ENCODE measurements at regions not wholly inside any gene's neighbourhood (a gene's known extent, or its start where the extent isn't known, plus 50 kb on each side); places are given as distances from the start of the nearest gene placed in this dataset.

DNA sequence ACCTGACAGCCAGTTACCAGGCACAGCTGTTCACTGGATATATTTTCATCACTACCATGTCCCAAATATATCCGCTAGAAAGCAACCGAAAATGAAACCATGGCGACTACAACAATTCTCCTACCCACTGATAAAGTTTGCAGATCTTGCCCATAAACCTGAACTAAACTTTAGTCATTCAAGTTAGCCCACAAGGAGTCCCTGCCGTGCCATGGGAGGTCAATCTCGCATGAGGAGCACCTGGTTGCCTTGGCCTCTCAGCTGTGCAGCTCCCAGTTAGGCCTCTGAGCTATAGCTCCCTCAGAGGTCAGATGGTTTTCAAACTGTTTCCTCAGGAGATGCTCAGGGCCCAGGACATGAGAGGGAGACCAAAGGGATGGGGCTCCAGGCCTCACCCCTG, 211.1 kb upstream of the RNF32 start:
- Histone ChIP-seq H3K9ac (ENCODE audit: low read length in 3 of 3) (no peak overlapping the region), H3K4me3 (ENCODE audit: low read length in 3 of 3) (no peak overlapping the region), H3K27me3 (ENCODE audit: control insufficient read depth, insufficient read depth, low read length) (no peaks in the 10 kb centered on the region), H3K9me3 (ENCODE audit: control insufficient read depth in 2 of 3, insufficient read depth in 1 of 3, low read length in 3 of 3) (no peaks in the 10 kb centered on the region), H3K4me1 (ENCODE audit: control insufficient read depth in 2 of 3, insufficient read depth in 2 of 3, low read depth in 1 of 3, low read length in 3 of 3) (no peaks in the 10 kb centered on the region), H3K36me3 (ENCODE audit: control insufficient read depth in 2 of 3, insufficient read depth in 3 of 3, low read length in 3 of 3) (no peaks in the 10 kb centered on the region), H3K27ac (ENCODE audit: low read depth in 2 of 2, low read length in 2 of 2) (no peak overlapping the region)
- DNase-seq (no peak), FAIRE-seq (no peak)
- intact Hi-C loops (cut with DNase I) = no loop called here
- TF ChIP-seq, protein P1, sequence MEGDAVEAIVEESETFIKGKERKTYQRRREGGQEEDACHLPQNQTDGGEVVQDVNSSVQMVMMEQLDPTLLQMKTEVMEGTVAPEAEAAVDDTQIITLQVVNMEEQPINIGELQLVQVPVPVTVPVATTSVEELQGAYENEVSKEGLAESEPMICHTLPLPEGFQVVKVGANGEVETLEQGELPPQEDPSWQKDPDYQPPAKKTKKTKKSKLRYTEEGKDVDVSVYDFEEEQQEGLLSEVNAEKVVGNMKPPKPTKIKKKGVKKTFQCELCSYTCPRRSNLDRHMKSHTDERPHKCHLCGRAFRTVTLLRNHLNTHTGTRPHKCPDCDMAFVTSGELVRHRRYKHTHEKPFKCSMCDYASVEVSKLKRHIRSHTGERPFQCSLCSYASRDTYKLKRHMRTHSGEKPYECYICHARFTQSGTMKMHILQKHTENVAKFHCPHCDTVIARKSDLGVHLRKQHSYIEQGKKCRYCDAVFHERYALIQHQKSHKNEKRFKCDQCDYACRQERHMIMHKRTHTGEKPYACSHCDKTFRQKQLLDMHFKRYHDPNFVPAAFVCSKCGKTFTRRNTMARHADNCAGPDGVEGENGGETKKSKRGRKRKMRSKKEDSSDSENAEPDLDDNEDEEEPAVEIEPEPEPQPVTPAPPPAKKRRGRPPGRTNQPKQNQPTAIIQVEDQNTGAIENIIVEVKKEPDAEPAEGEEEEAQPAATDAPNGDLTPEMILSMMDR (IDR thresholded peaks at IDR 0.05; ENCODE audit: borderline replicate concordance, extremely low read depth, insufficient read depth) = no peak

DNA sequence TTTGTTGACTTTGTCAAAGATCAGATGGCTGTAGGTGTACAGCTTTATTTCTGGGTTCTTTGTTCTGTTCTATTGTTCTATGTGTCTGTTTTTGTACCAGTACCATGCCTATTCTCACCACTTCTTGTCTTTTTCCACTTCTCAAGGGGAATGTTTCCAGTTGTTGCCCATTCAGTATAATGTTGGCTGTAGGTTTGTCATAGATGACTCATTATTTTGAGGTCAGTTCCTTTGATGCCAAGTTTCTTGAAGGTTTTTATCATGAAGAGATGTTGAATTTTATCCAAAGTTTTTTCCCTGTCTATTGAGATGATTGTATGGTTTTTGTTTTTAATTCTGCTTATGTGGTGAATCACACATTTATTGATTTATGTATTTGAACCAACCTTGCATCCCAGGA, 216.7 kb upstream of the RNF32 start:
- H3K4me1 ChIP-seq (ENCODE audit: control insufficient read depth in 2 of 3, insufficient read depth in 2 of 3, low read depth in 1 of 3, low read length in 3 of 3) = no peaks in the 10 kb centered on the region
- H3K27me3 ChIP-seq (ENCODE audit: control insufficient read depth, insufficient read depth, low read length) = no peaks in the 10 kb centered on the region
- no peak for FAIRE-seq
- TF ChIP-seq, protein P1 (IDR thresholded peaks at IDR 0.05; ENCODE audit: borderline replicate concordance, extremely low read depth, insufficient read depth) = no peak
- no peak overlapping the region for H3K4me3 ChIP-seq (ENCODE audit: low read length in 3 of 3)
- intact Hi-C loops (cut with DNase I) = no loop called here
- H3K9me3 ChIP-seq (ENCODE audit: control insufficient read depth in 2 of 3, insufficient read depth in 1 of 3, low read length in 3 of 3) = no peaks in the 10 kb centered on the region
- H3K27ac ChIP-seq (ENCODE audit: low read depth in 2 of 2, low read length in 2 of 2) = no peak overlapping the region
- H3K36me3 ChIP-seq (ENCODE audit: control insufficient read depth in 2 of 3, insufficient read depth in 3 of 3, low read length in 3 of 3) = no peaks in the 10 kb centered on the region
- no peak for DNase-seq
- H3K9ac ChIP-seq (ENCODE audit: low read length in 3 of 3) = no peak overlapping the region

DNA sequence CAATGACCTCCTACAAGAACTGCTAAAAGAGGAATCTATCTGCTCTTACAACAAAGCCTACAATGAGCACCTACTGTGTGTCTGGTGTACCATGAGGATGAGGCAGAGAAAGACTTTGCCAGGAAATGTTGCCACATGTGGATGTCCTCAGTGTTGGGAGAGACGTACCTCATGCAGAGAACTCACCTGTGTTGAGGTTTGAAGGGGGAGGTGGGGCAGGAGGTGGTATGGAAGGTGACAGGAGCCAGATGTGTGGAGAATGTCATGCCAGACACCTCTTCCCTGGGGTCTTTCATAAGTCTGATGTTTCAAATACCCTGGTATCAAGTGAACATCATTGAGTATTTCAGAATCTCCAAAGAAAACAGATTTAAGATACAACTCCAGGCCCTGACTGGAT, 220.1 kb upstream of the RNF32 start:
- FAIRE-seq = no peak
- H3K9me3 ChIP-seq (ENCODE audit: control insufficient read depth in 2 of 3, insufficient read depth in 1 of 3, low read length in 3 of 3) = no peaks in the 10 kb centered on the region
- no peak overlapping the region for H3K4me3 ChIP-seq (ENCODE audit: low read length in 3 of 3)
- TF ChIP-seq, protein P1 (IDR thresholded peaks at IDR 0.05; ENCODE audit: borderline replicate concordance, extremely low read depth, insufficient read depth) = no peak
- no peak overlapping the region for H3K27ac ChIP-seq (ENCODE audit: low read depth in 2 of 2, low read length in 2 of 2)
- no peaks in the 10 kb centered on the region for H3K27me3 ChIP-seq (ENCODE audit: control insufficient read depth, insufficient read depth, low read length)
- no peak for DNase-seq
- intact Hi-C loops (cut with DNase I) = no loop called here
- no peaks in the 10 kb centered on the region for H3K4me1 ChIP-seq (ENCODE audit: control insufficient read depth in 2 of 3, insufficient read depth in 2 of 3, low read depth in 1 of 3, low read length in 3 of 3)
- H3K36me3 ChIP-seq (ENCODE audit: control insufficient read depth in 2 of 3, insufficient read depth in 3 of 3, low read length in 3 of 3) = no peaks in the 10 kb centered on the region
- no peak overlapping the region for H3K9ac ChIP-seq (ENCODE audit: low read length in 3 of 3)

DNA sequence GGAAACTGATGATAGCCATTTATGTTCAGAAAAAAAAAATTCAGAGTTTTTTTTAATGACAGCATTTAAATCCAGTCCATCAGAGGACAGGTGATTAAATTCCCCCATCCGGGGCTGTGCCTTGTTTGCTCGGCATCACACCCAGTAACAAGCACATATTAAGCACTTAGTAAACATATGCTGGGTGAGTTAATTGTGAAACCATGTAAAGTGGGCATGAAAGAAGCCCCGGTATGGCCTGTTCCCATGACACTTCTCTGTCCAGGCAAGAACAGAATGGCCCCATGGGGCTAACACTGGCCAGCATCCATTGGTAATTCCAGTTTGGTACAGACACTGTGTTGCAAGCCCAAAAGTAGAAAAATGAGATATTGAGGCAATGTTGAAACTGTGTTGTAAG, 220.8 kb upstream of the RNF32 start:
- Histone ChIP-seq H3K9me3 (ENCODE audit: control insufficient read depth in 2 of 3, insufficient read depth in 1 of 3, low read length in 3 of 3) (no peaks in the 10 kb centered on the region), H3K27me3 (ENCODE audit: control insufficient read depth, insufficient read depth, low read length) (no peaks in the 10 kb centered on the region), H3K27ac (ENCODE audit: low read depth in 2 of 2, low read length in 2 of 2) (no peak overlapping the region), H3K9ac (ENCODE audit: low read length in 3 of 3) (no peak overlapping the region), H3K4me3 (ENCODE audit: low read length in 3 of 3) (no peak overlapping the region), H3K36me3 (ENCODE audit: control insufficient read depth in 2 of 3, insufficient read depth in 3 of 3, low read length in 3 of 3) (no peaks in the 10 kb centered on the region), H3K4me1 (ENCODE audit: control insufficient read depth in 2 of 3, insufficient read depth in 2 of 3, low read depth in 1 of 3, low read length in 3 of 3) (no peaks in the 10 kb centered on the region)
- no peak for DNase-seq
- intact Hi-C loops (cut with DNase I) = no loop called here
- TF ChIP-seq, protein P1 (IDR thresholded peaks at IDR 0.05; ENCODE audit: borderline replicate concordance, extremely low read depth, insufficient read depth) = no peak
- FAIRE-seq = no peak

Data from kidney (tissue), 13 donors.